CD14-positive monocyte (primary cell): ENCODE measurements at regions not wholly inside any gene's neighbourhood (a gene's known extent, or its start where the extent isn't known, plus 50 kb on each side); places are given as distances from the start of the nearest gene placed in this dataset.

ENCODE experiments used
- DNase-seq, 3 donors: peaks; one replicate each; pipeline ENCODE4 v3.0.0-alpha.2; 2011 to 2022
- H2AFZ ChIP-seq: 2 replicates; pipeline ENCODE4 v1.6.0; 2012; ENCODE audit warnings: mild to moderate bottlenecking, low read depth, low read length, inconsistent platforms; ENCODE audit not compliant: insufficient read depth, poor library complexity, severe bottlenecking
- H3K27ac ChIP-seq, 2 donors: 1 replicate in 1 of 2; 2 replicates in 1 of 2; pipeline ENCODE4 v1.5.1; 2012 to 2013; ENCODE audit warnings: low read length in 2 of 2, control low read depth in 1 of 2, inconsistent platforms in 1 of 2, low read depth in 1 of 2, mild to moderate bottlenecking in 1 of 2
- H3K27me3 ChIP-seq, 2 donors: one replicate each; pipeline versions ENCODE4 v1.6.0 to v1.6.1; 2011 to 2013; ENCODE audit warnings: low read length in 2 of 2; ENCODE audit not compliant: control insufficient read depth in 2 of 2, insufficient read depth in 2 of 2
- H3K36me3 ChIP-seq, 2 donors: replicated peaks in 1 of 2; 1 replicate in 1 of 2; 2 replicates in 1 of 2; pipeline versions ENCODE4 v1.5.1 to v1.6.1; 2012 to 2013; ENCODE audit warnings: low read length in 2 of 2, control low read depth in 1 of 2, inconsistent platforms in 1 of 2, mild to moderate bottlenecking in 1 of 2; ENCODE audit not compliant: insufficient read depth in 2 of 2, control insufficient read depth in 1 of 2
- H3K4me1 ChIP-seq, 2 donors: 1 replicate in 1 of 2; 2 replicates in 1 of 2; pipeline versions ENCODE4 v1.5.1 to v1.6.1; 2012 to 2013; ENCODE audit warnings: low read length in 2 of 2, control low read depth in 1 of 2, inconsistent platforms in 1 of 2, mild to moderate bottlenecking in 1 of 2, moderate library complexity in 1 of 2; ENCODE audit not compliant: insufficient read depth in 2 of 2, control insufficient read depth in 1 of 2
- H3K4me2 ChIP-seq: replicated peaks from 2 replicates; pipeline ENCODE3; 2012; ENCODE audit warnings: low read length, moderate library complexity, mild to moderate bottlenecking; ENCODE audit not compliant: poor library complexity, severe bottlenecking; ENCODE audit errors: extremely low read depth
- H3K4me3 ChIP-seq, 3 experiments: fragments of 200-600 bp in 1 of 3; sonication (generic) in 1 of 3; replicated peaks in 1 of 3; 1 replicate in 2 of 3; 2 replicates in 1 of 3; pipeline ENCODE4 v1.5.1; 2011 to 2013; ENCODE audit warnings: low read length in 3 of 3, mild to moderate bottlenecking in 3 of 3, control low read depth in 2 of 3, low read depth in 2 of 3, inconsistent platforms in 1 of 3, moderate library complexity in 1 of 3
- H3K79me2 ChIP-seq: 2 replicates; pipeline ENCODE4 v1.6.0; 2012; ENCODE audit warnings: mild to moderate bottlenecking, control low read depth, inconsistent platforms, low read length, moderate library complexity; ENCODE audit not compliant: insufficient read depth
- H3K9ac ChIP-seq: 2 replicates; pipeline ENCODE4 v1.6.0; 2017; ENCODE audit warnings: low read length, mild to moderate bottlenecking; ENCODE audit not compliant: insufficient read depth, poor library complexity, severe bottlenecking
- H3K9me3 ChIP-seq, 2 donors: replicated peaks in 1 of 2; 1 replicate in 1 of 2; 2 replicates in 1 of 2; pipeline versions ENCODE4 v1.5.1 to v1.6.1; 2012 to 2013; ENCODE audit warnings: low read length in 2 of 2, control low read depth in 1 of 2; ENCODE audit not compliant: control insufficient read depth in 1 of 2, insufficient read depth in 1 of 2
- H4K20me1 ChIP-seq: 2 replicates; pipeline ENCODE4 v1.6.0; 2012; ENCODE audit warnings: mild to moderate bottlenecking, low read length, control low read depth, moderate library complexity; ENCODE audit not compliant: insufficient read depth
- H3K27ac Mint-ChIP-seq, 7 donors: one replicate each; pipeline ENCODE4 v1.8.0; 2020; ENCODE audit warnings: mild to moderate bottlenecking in 7 of 7, mixed read lengths in 7 of 7, moderate library complexity in 6 of 7, inconsistent platforms in 2 of 7
- H3K27me3 Mint-ChIP-seq, 3 donors: one replicate each; pipeline ENCODE4 v1.8.0; 2021 to 2022; ENCODE audit warnings: low read depth in 3 of 3, mild to moderate bottlenecking in 3 of 3, mixed read lengths in 3 of 3, moderate library complexity in 3 of 3, inconsistent platforms in 1 of 3
- H3K36me3 Mint-ChIP-seq, 2 donors: one replicate each; pipeline ENCODE4 v1.8.0; 2020; ENCODE audit warnings: mixed read lengths in 2 of 2, inconsistent platforms in 1 of 2, mild to moderate bottlenecking in 1 of 2
- H3K4me1 Mint-ChIP-seq: one replicate; pipeline ENCODE4 v1.8.0; 2020; ENCODE audit warnings: mild to moderate bottlenecking, mixed read lengths
- H3K4me3 Mint-ChIP-seq, 2 donors: one replicate each; pipeline ENCODE4 v1.8.0; 2020; ENCODE audit warnings: mild to moderate bottlenecking in 2 of 2, mixed read lengths in 2 of 2, moderate library complexity in 1 of 2
- H3K9me3 Mint-ChIP-seq, 7 donors: one replicate each; pipeline ENCODE4 v1.8.0; 2020 to 2022; ENCODE audit warnings: mixed read lengths in 7 of 7, mild to moderate bottlenecking in 6 of 7, moderate library complexity in 6 of 7, inconsistent platforms in 2 of 7
- CTCF ChIP-seq: fragments of 200-600 bp; IDR thresholded peaks from one replicate; pipeline ENCODE4 v1.8.0; 2022; ENCODE audit warnings: antibody characterized with exemption, mild to moderate bottlenecking
- WGBS: methylation state at CpG from one replicate; pipeline ENCODE4 v1.1.5; 2013; ENCODE audit warnings: missing lambda C conversion rate; ENCODE audit not compliant: insufficient coverage; 5-methylcytosine and 5-hydroxymethylcytosine counted together
- intact Hi-C, 2 donors: fragments of 100-400 bp; cut with micrococcal nuclease; formaldehyde crosslinking; loops; one replicate each; pipeline versions ENCODE4 v1.15.0 to v1.15.1; 2023

- Histone ChIP-seq H2AFZ (no peak overlapping the region), H4K20me1 (no peaks in the 10 kb centered on the region), H3K27ac (no peak overlapping the region), H3K4me2 (no peak overlapping the region), H3K27me3 (no peaks in the 10 kb centered on the region), H3K4me1 (no peaks in the 10 kb centered on the region), H3K79me2 (no peaks in the 10 kb centered on the region), H3K9ac (no peak overlapping the region), H3K4me3 (no peak overlapping the region), H3K9me3 (peaks cover 40 to 58% of the 10 kb centered on the region in 2 donors), H3K36me3 (no peaks in the 10 kb centered on the region)
- DNase-seq: no peak
- H3K27me3 Mint-ChIP-seq: peaks cover 0 to 5% (median 2%) of the 10 kb centered on the region in 3 donors
- H3K9me3 Mint-ChIP-seq: peaks cover 37 to 82% (median 56%) of the 10 kb centered on the region in 7 donors
- no peak overlapping the region for H3K27ac Mint-ChIP-seq
- intact Hi-C loops: no loop called here
- 75% methylated on average over 6 of the region's 7 CpGs for WGBS
- no peaks in the 10 kb centered on the region for H3K36me3 Mint-ChIP-seq
- TF ChIP-seq CTCF: no peak
- no peak overlapping the region for H3K4me3 Mint-ChIP-seq
- H3K4me1 Mint-ChIP-seq: no peaks in the 10 kb centered on the region
Measured at GRCh38 chr6:4486568-4487315, 289.5 kb upstream of the CDYL start.

- intact Hi-C loops: no loop called here
- Histone ChIP-seq H3K9ac (no peak overlapping the region), H3K36me3 (no peaks in the 10 kb centered on the region), H3K27ac (no peak overlapping the region), H2AFZ (no peak overlapping the region), H3K4me1 (no peaks in the 10 kb centered on the region), H4K20me1 (no peaks in the 10 kb centered on the region), H3K9me3 (peaks cover 39 to 60% of the 10 kb centered on the region in 2 donors), H3K27me3 (no peaks in the 10 kb centered on the region), H3K79me2 (no peaks in the 10 kb centered on the region), H3K4me3 (no peak overlapping the region), H3K4me2 (no peak overlapping the region)
- DNase-seq: no peak
- no peak for TF ChIP-seq CTCF
- Mint-ChIP-seq H3K36me3 (no peaks in the 10 kb centered on the region), H3K9me3 (peaks cover 36 to 78% (median 58%) of the 10 kb centered on the region in 7 donors), H3K27me3 (peaks cover 0 to 5% (median 2%) of the 10 kb centered on the region in 3 donors), H3K4me3 (no peak overlapping the region), H3K4me1 (no peaks in the 10 kb centered on the region), H3K27ac (no peak overlapping the region)
- WGBS: 100% methylated on average over 4 of the region's 5 CpGs
Measured at GRCh38 chr6:4485735-4486134, 290.5 kb upstream of the CDYL start.
